Neuronal stem cell (in vitro differentiated cells): ENCODE measurements at regions not wholly inside any gene's neighbourhood (a gene's known extent, or its start where the extent isn't known, plus 50 kb on each side); places are given as distances from the start of the nearest gene placed in this dataset.

Source experiments
- DNase-seq: peaks from one replicate; pipeline ENCODE4 v3.0.0-alpha.2; 2013; ENCODE audit warnings: low spot score
- H2AFZ ChIP-seq: one replicate; pipeline ENCODE4 v1.6.1; 2013; ENCODE audit warnings: mild to moderate bottlenecking, low read length, inconsistent platforms
- H2AK5ac ChIP-seq: 2 replicates; pipeline ENCODE4 v1.6.1; 2013; ENCODE audit warnings: low read depth, mild to moderate bottlenecking, inconsistent platforms, low read length, moderate library complexity, mixed read lengths
- H2BK120ac ChIP-seq: 2 replicates; pipeline ENCODE4 v1.6.1; 2013; ENCODE audit warnings: low read depth, mild to moderate bottlenecking, inconsistent platforms, low read length, moderate library complexity, mixed read lengths
- H2BK12ac ChIP-seq: one replicate; pipeline ENCODE4 v1.6.1; 2013; ENCODE audit warnings: low read length, inconsistent platforms
- H2BK15ac ChIP-seq: 2 replicates; pipeline ENCODE4 v1.6.1; 2013; ENCODE audit warnings: mild to moderate bottlenecking, low read length, inconsistent platforms, mixed read lengths
- H2BK5ac ChIP-seq: one replicate; pipeline ENCODE4 v1.6.1; 2013; ENCODE audit warnings: inconsistent platforms, mild to moderate bottlenecking, low read length, moderate library complexity
- H3K14ac ChIP-seq: one replicate; pipeline ENCODE4 v1.6.1; 2013; ENCODE audit warnings: low read length, inconsistent platforms
- H3K18ac ChIP-seq: 2 replicates; pipeline ENCODE4 v1.6.1; 2013; ENCODE audit warnings: low read length, inconsistent platforms
- H3K23ac ChIP-seq: 2 replicates; pipeline ENCODE4 v1.6.1; 2013; ENCODE audit warnings: low read depth, mild to moderate bottlenecking, mixed read lengths, low read length, inconsistent platforms; ENCODE audit not compliant: poor library complexity
- H3K27ac ChIP-seq: replicated peaks from 3 replicates; pipeline ENCODE4 v1.5.1; 2013; ENCODE audit warnings: low read length, inconsistent platforms
- H3K27me3 ChIP-seq, 3 experiments: 2 replicates each; pipeline ENCODE4 v1.6.1; 2013; ENCODE audit warnings: low read length in 3 of 3, mild to moderate bottlenecking in 2 of 3, inconsistent platforms in 1 of 3, low read depth in 1 of 3, mixed read lengths in 1 of 3, moderate library complexity in 1 of 3; ENCODE audit not compliant: control insufficient read depth in 3 of 3, insufficient read depth in 3 of 3
- H3K36me3 ChIP-seq, 2 donors: replicated peaks in 1 of 2; 2 replicates each; pipeline ENCODE4 v1.6.1; 2013; ENCODE audit warnings: low read length in 2 of 2; ENCODE audit not compliant: control insufficient read depth in 2 of 2, insufficient read depth in 2 of 2
- H3K4ac ChIP-seq: 2 replicates; pipeline ENCODE4 v1.6.1; 2013; ENCODE audit warnings: inconsistent platforms, mild to moderate bottlenecking, low read length, moderate library complexity
- H3K4me1 ChIP-seq, 2 donors: 1 replicate in 1 of 2; 2 replicates in 1 of 2; pipeline ENCODE4 v1.6.1; 2013; ENCODE audit warnings: low read length in 2 of 2, low read depth in 1 of 2; ENCODE audit not compliant: control insufficient read depth in 2 of 2, insufficient read depth in 1 of 2
- H3K4me2 ChIP-seq: one replicate; pipeline ENCODE4 v1.6.1; 2013; ENCODE audit warnings: mild to moderate bottlenecking, low read length, inconsistent platforms; ENCODE audit not compliant: insufficient read depth, poor library complexity, severe bottlenecking
- H3K4me3 ChIP-seq, 2 donors: 2 replicates each; pipeline ENCODE4 v1.5.1; 2013; ENCODE audit warnings: low read length in 2 of 2, mild to moderate bottlenecking in 2 of 2, inconsistent platforms in 1 of 2, moderate library complexity in 1 of 2
- H3K79me1 ChIP-seq: one replicate; pipeline ENCODE4 v1.6.1; 2013; ENCODE audit warnings: low read depth, mild to moderate bottlenecking, inconsistent platforms, low read length, moderate library complexity
- H3K9ac ChIP-seq: one replicate; pipeline ENCODE4 v1.6.1; 2013; ENCODE audit warnings: mild to moderate bottlenecking, low read depth, low read length, inconsistent platforms; ENCODE audit not compliant: poor library complexity
- H3K9me3 ChIP-seq, 2 donors: replicated peaks in 1 of 2; 2 replicates each; pipeline versions ENCODE3 to v1.6.1; 2013; ENCODE audit warnings: low read length in 2 of 2, mild to moderate bottlenecking in 2 of 2, inconsistent platforms in 1 of 2, low read depth in 1 of 2, mixed read lengths in 1 of 2, moderate library complexity in 1 of 2; ENCODE audit not compliant: control insufficient read depth in 2 of 2, insufficient read depth in 1 of 2
- H4K8ac ChIP-seq: one replicate; pipeline ENCODE4 v1.6.1; 2013; ENCODE audit warnings: low read depth, mild to moderate bottlenecking, inconsistent platforms, low read length, moderate library complexity
- H4K91ac ChIP-seq: one replicate; pipeline ENCODE4 v1.6.1; 2013; ENCODE audit warnings: low read length, low read depth, mild to moderate bottlenecking, inconsistent platforms; ENCODE audit not compliant: poor library complexity
- WGBS, 2 donors: extraction: QIAGEN DNeasy Blood & Tissue Kit; methylation state at CpG; one replicate each; pipeline ENCODE4 v1.1.7; 2013; ENCODE audit warnings: missing lambda C conversion rate in 2 of 2, mixed read lengths in 1 of 2; ENCODE audit not compliant: insufficient read length in 2 of 2, insufficient replicate concordance in 1 of 2; ENCODE audit errors: extremely low coverage in 2 of 2; 5-methylcytosine and 5-hydroxymethylcytosine counted together

DNA sequence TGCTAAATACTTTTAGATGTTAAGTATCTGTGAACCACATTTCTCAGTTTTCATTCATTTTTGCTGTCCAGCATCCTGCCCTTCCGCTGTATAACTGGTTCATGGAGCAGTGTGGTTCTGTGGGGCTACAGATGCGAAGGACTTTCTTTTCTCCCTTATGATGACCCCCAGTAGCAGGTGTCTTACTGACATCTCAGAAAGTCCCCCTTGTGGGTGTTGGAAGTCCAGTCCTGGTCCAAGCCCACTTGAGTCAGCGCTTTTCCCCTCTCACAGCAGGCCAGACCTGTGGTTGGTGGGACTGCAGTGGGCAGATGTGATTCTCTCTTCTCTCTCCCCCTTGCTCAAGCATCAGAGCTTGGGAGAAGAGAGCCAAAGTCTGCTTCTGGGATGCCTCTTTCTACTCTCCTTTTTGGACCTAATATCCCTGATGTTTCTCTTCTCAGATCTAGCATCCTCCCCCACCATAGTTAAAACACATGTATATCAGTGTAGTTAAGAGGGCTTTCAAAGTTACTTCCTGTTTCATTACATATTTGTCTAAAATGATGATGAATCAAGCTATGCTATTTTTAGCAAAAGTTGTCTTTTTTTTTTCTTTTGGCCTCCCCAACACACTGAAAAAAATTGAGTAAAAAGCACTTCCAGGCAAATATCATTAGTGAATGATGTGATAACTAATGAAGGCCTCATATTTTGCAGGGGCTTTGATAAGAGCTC lies 119.5 kb upstream of the ZNF618 start:
- WGBS, 2 donors, result no CpG with 5 or more reads among the region's 3 CpGs
- no peak overlapping the region for H3K18ac ChIP-seq
- no peak overlapping the region for H2BK12ac ChIP-seq
- no peak overlapping the region for H2BK120ac ChIP-seq
- DNase-seq, result no peak
- no peak overlapping the region for H4K91ac ChIP-seq
- H3K27me3 ChIP-seq, result peaks cover 0 to 10% (median 3%) of the 10 kb centered on the region in 3 experiments
- H3K4me2 ChIP-seq, result no peak overlapping the region
- no peak overlapping the region for H4K8ac ChIP-seq
- peaks cover 0 to 5% of the 10 kb centered on the region in 2 donors for H3K9me3 ChIP-seq
- H3K4ac ChIP-seq, result no peak overlapping the region
- no peak overlapping the region for H3K27ac ChIP-seq
- no peak overlapping the region for H3K4me3 ChIP-seq
- H2BK5ac ChIP-seq, result no peak overlapping the region
- no peak overlapping the region for H3K23ac ChIP-seq
- H2AFZ ChIP-seq, result no peak overlapping the region
- no peak overlapping the region for H2AK5ac ChIP-seq
- no peaks in the 10 kb centered on the region for H3K79me1 ChIP-seq
- no peak overlapping the region for H3K9ac ChIP-seq
- H3K14ac ChIP-seq, result no peak overlapping the region
- no peak overlapping the region for H2BK15ac ChIP-seq
- peaks cover 2 to 12% of the 10 kb centered on the region in 2 donors for H3K4me1 ChIP-seq
- no peaks in the 10 kb centered on the region for H3K36me3 ChIP-seq

DNA sequence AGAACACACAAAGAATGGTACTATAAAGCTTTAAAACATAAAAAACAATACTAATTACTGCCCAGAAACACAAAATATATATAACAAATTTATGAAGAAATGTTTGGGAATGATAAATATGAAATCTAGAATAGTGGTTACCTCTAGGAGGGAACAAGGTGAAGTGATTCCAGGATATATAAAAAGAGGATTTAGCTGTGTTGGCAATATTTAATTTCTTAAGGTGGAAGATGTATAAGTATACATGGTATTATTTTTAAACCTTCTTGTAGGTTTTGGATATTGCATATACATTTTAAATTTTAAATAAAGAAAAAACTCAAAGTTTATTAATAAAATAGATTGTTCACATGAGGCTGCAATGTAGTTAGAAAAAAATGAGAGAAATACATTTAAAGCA lies 112.7 kb upstream of the ZNF618 start:
- no peak overlapping the region for H4K91ac ChIP-seq
- H3K4ac ChIP-seq, result no peak overlapping the region
- H3K18ac ChIP-seq, result no peak overlapping the region
- no peak overlapping the region for H3K9ac ChIP-seq
- no peak overlapping the region for H4K8ac ChIP-seq
- no peaks in the 10 kb centered on the region for H3K36me3 ChIP-seq
- no peak overlapping the region for H2BK12ac ChIP-seq
- no peak overlapping the region for H3K4me3 ChIP-seq
- H3K14ac ChIP-seq, result no peak overlapping the region
- H3K23ac ChIP-seq, result no peak overlapping the region
- DNase-seq, result no peak
- no peak overlapping the region for H2AFZ ChIP-seq
- H3K79me1 ChIP-seq, result no peaks in the 10 kb centered on the region
- H3K4me2 ChIP-seq, result no peak overlapping the region
- peaks cover 0 to 5% of the 10 kb centered on the region in 2 donors for H3K9me3 ChIP-seq
- no peak overlapping the region for H2BK5ac ChIP-seq
- H2BK15ac ChIP-seq, result no peak overlapping the region
- no peaks in the 10 kb centered on the region for H3K4me1 ChIP-seq
- no peak overlapping the region for H2AK5ac ChIP-seq
- H3K27me3 ChIP-seq, result peaks cover 0 to 3% (median 0%) of the 10 kb centered on the region in 3 experiments
- H2BK120ac ChIP-seq, result no peak overlapping the region
- H3K27ac ChIP-seq, result no peak overlapping the region

DNA sequence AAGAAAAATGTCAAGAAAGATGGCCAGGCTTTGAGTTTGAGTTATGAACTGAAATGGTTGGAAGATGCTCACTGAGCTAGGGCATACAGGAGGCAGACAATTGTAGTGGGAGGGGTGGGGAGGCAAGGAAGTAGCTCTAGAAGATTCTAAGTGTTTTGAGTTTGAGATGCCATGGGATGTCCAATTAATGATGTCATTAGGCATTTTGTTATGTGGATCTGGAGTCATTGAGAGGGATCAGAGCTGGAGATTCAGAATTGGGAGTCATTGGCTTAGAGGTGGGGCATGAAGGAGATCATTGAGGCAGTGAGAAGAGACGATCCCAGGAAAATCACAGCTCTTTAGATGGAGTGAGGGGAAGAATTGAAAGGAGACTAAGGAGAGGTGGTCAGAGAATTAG lies 111.5 kb upstream of the ZNF618 start:
- H3K79me1 ChIP-seq, result no peaks in the 10 kb centered on the region
- H2BK5ac ChIP-seq, result no peak overlapping the region
- no CpG with 5 or more reads among the region's 1 CpG for WGBS, 2 donors
- H3K23ac ChIP-seq, result no peak overlapping the region
- no peak overlapping the region for H3K4me3 ChIP-seq
- H3K27ac ChIP-seq, result no peak overlapping the region
- H3K4me2 ChIP-seq, result no peak overlapping the region
- H4K91ac ChIP-seq, result no peak overlapping the region
- no peaks in the 10 kb centered on the region for H3K4me1 ChIP-seq
- H3K9me3 ChIP-seq, result no peaks in the 10 kb centered on the region
- H2BK12ac ChIP-seq, result no peak overlapping the region
- no peak overlapping the region for H2BK120ac ChIP-seq
- no peak overlapping the region for H2BK15ac ChIP-seq
- DNase-seq, result no peak
- H3K36me3 ChIP-seq, result no peaks in the 10 kb centered on the region
- H2AK5ac ChIP-seq, result no peak overlapping the region
- H3K9ac ChIP-seq, result no peak overlapping the region
- H3K18ac ChIP-seq, result no peak overlapping the region
- no peak overlapping the region for H3K14ac ChIP-seq
- no peaks in the 10 kb centered on the region for H3K27me3 ChIP-seq
- H3K4ac ChIP-seq, result no peak overlapping the region
- no peak overlapping the region for H2AFZ ChIP-seq
- no peak overlapping the region for H4K8ac ChIP-seq

DNA sequence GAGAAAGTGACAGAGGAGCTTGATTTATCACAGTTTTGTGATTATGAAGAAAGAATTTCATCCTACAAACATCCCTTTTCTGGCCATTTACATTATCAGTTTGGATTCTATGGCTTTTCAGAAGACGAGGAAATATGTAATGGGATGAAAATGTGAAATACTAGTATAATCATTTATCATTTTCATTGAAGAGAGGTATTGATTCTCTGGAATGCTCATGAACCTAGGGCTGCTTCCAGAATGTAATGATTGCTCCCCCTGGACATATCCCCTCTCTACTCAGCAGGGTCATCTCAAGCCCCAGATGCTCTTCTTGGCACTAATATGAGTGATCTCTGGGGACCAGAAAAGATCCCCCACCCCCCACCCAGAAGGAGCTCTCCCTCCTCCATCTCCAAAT lies 106.7 kb upstream of the ZNF618 start:
- Histone ChIP-seq H3K27me3 (no peaks in the 10 kb centered on the region), H3K27ac (no peak overlapping the region)

More for the DNA sequence above, 106.7 kb upstream of the ZNF618 start:
- Histone ChIP-seq H3K4ac (no peak overlapping the region), H3K4me3 (no peak overlapping the region), H2BK120ac (no peak overlapping the region), H3K4me2 (no peak overlapping the region), H3K36me3 (no peaks in the 10 kb centered on the region), H3K79me1 (no peaks in the 10 kb centered on the region), H3K14ac (no peak overlapping the region), H2AFZ (no peak overlapping the region), H2BK15ac (no peak overlapping the region), H3K4me1 (peaks cover 0 to 2% of the 10 kb centered on the region in 2 donors), H2BK5ac (no peak overlapping the region), H3K9me3 (no peaks in the 10 kb centered on the region), H3K23ac (no peak overlapping the region), H2BK12ac (no peak overlapping the region), H3K9ac (no peak overlapping the region), H4K8ac (no peak overlapping the region), H2AK5ac (no peak overlapping the region), H3K18ac (no peak overlapping the region), H4K91ac (no peak overlapping the region)
- WGBS, 2 donors, result no CpG with 5 or more reads among the region's 1 CpG
- no peak for DNase-seq
